HG02588 (cell line): ENCODE measurements at regions not wholly inside any gene's neighbourhood (a gene's known extent, or its start where the extent isn't known, plus 50 kb on each side); places are given as distances from the start of the nearest gene placed in this dataset.

Experiments
- ATAC-seq: cut with Tn5 transposase; IDR thresholded peaks from one replicate; pipeline ENCODE4 v1.9.1; 2021; ENCODE audit warnings: mild to moderate bottlenecking, moderate library complexity; ENCODE audit not compliant: unreplicated experiment

- ATAC-seq: no peak
Observed at GRCh38 chr4:135770505-135770904, 1568.9 kb upstream of the PABPC4L start.

GRCh38 chr4:135744928-135745327, 1543.3 kb upstream of the PABPC4L start:
- no peak for ATAC-seq

- ATAC-seq: no peak
Observed at GRCh38 chr4:135741583-135741982, 1540.0 kb upstream of the PABPC4L start.

GRCh38 chr4:135739354-135739753, 1537.8 kb upstream of the PABPC4L start:
- ATAC-seq: no peak

GRCh38 chr4:135735512-135735911, 1533.9 kb upstream of the PABPC4L start:
- no peak for ATAC-seq

GRCh38 chr4:135732448-135732847, 1530.9 kb upstream of the PABPC4L start:
- ATAC-seq: no peak

GRCh38 chr4:135731682-135732081, 1530.1 kb upstream of the PABPC4L start:
- ATAC-seq: no peak

- no peak for ATAC-seq
Observed at GRCh38 chr4:135724421-135724820, 1522.8 kb upstream of the PABPC4L start.

- no peak for ATAC-seq
Observed at GRCh38 chr4:135718019-135718418, 1516.4 kb upstream of the PABPC4L start.

GRCh38 chr4:135705343-135705742, 1503.8 kb upstream of the PABPC4L start:
- ATAC-seq: no peak

GRCh38 chr4:135694066-135694465, 1492.5 kb upstream of the PABPC4L start:
- ATAC-seq: no peak

- no peak for ATAC-seq
Observed at GRCh38 chr4:135684001-135684400, 1482.4 kb upstream of the PABPC4L start.

GRCh38 chr4:135672202-135672601, 1470.6 kb upstream of the PABPC4L start:
- no peak for ATAC-seq

- ATAC-seq: no peak
Observed at GRCh38 chr4:135670548-135670947, 1469.0 kb upstream of the PABPC4L start.
